Cardiac septum (tissue), 1 donor: ENCODE measurements at regions not wholly inside any gene's neighbourhood (a gene's known extent, or its start where the extent isn't known, plus 50 kb on each side); places are given as distances from the start of the nearest gene placed in this dataset.
A peak's percentile ranks its signal among the peaks of the same experiment; 100 is the strongest.
"Not testable (repeated sequence)": the region's sequence is repeated elsewhere in the genome, so short reads cannot be mapped to it uniquely, and the experiment has no call there.

Experiments
- DNase-seq: peaks from one replicate; pipeline ENCODE4 v3.0.0-alpha.2; 2020; ENCODE audit warnings: low spot score
- intact Hi-C: fragments of 100-400 bp; cut with DNase I; formaldehyde crosslinking; loops from one replicate; pipeline ENCODE4 v1.14.0; 2022
- donor health status: DM: no; HTN: no; CAD: no.

GRCh38 chr3:150274372-150274771 is 133.7 kb upstream of the TSC22D2 start:
- intact Hi-C loops = no loop called here
- no peak for DNase-seq

GRCh38 chr3:150273396-150273795 is 134.7 kb upstream of the TSC22D2 start:
- intact Hi-C loops = no loop called here
- DNase-seq = no peak

- DNase-seq = no peak
- intact Hi-C loops = no loop called here
Observed at GRCh38 chr3:150271591-150271960, 136.5 kb upstream of the TSC22D2 start.

- intact Hi-C loops = no loop called here
- DNase-seq = no peak
Observed at GRCh38 chr3:150270883-150271590, 137.1 kb upstream of the TSC22D2 start.

GRCh38 chr3:150270444-150270843 is 137.7 kb upstream of the TSC22D2 start:
- DNase-seq, intact Hi-C loops: not testable (repeated sequence)

- intact Hi-C loops = no loop called here
- DNase-seq = no peak
Observed at GRCh38 chr3:150269526-150269925, 138.6 kb upstream of the TSC22D2 start.

- intact Hi-C loops = no loop called here
- DNase-seq = no peak
Observed at GRCh38 chr3:150268426-150269391, 139.4 kb upstream of the TSC22D2 start.

- intact Hi-C loops = no loop called here
- no peak for DNase-seq
Observed at GRCh38 chr3:150267288-150267687, 140.8 kb upstream of the TSC22D2 start.

- DNase-seq = no peak
- intact Hi-C loops = no loop called here
Observed at GRCh38 chr3:150265305-150265704, 142.8 kb upstream of the TSC22D2 start.

GRCh38 chr3:150264561-150265279 is 143.4 kb upstream of the TSC22D2 start:
- no peak for DNase-seq
- intact Hi-C loops = no loop called here

- no peak for DNase-seq
- intact Hi-C loops = no loop called here
Observed at GRCh38 chr3:150261958-150262357, 146.1 kb upstream of the TSC22D2 start.

GRCh38 chr3:150261418-150261817 is 146.7 kb upstream of the TSC22D2 start:
- DNase-seq = no peak
- intact Hi-C loops = no loop called here

- no peak for DNase-seq
- intact Hi-C loops = no loop called here
Observed at GRCh38 chr3:150260398-150260710, 147.7 kb upstream of the TSC22D2 start.

- intact Hi-C loops = no loop called here
- no peak for DNase-seq
Observed at GRCh38 chr3:150259526-150260397, 148.3 kb upstream of the TSC22D2 start.

- intact Hi-C loops = no loop called here
- DNase-seq = no peak
Observed at GRCh38 chr3:150256782-150257181, 151.3 kb upstream of the TSC22D2 start.

- intact Hi-C loops = no loop called here
- no peak for DNase-seq
Observed at GRCh38 chr3:150256318-150256717, 151.8 kb upstream of the TSC22D2 start.

GRCh38 chr3:150255826-150256225 is 152.3 kb upstream of the TSC22D2 start:
- intact Hi-C loops = loop anchor here (1.0 to 2.0 kb wide), 2 partner anchors 23 to 93 kb away; no protein-coding TSS in a partner anchor
- DNase-seq = no peak

- peak; percentile 77 for DNase-seq
- intact Hi-C loops = loop anchor here (1.0 to 2.0 kb wide), 2 partner anchors 22 to 93 kb away; no protein-coding TSS in a partner anchor
Observed at GRCh38 chr3:150255413-150255812, 152.7 kb upstream of the TSC22D2 start.

- no peak for DNase-seq
- intact Hi-C loops = loop anchor here (2.0 kb wide), 1 partner anchor 94 kb away; no protein-coding TSS in a partner anchor
Observed at GRCh38 chr3:150254309-150254708, 153.8 kb upstream of the TSC22D2 start.
